ENCODE measurements at regions not wholly inside any gene's neighbourhood (a gene's known extent, or its start where the extent isn't known, plus 50 kb on each side); places are given as distances from the start of the nearest gene placed in this dataset.

GRCh38 chr3:4926892-4927291 lies 52.3 kb upstream of the BHLHE40 start:
- H3K9me3 Mint-ChIP-seq: no peaks in the 10 kb centered on the region
- no peaks in the 10 kb centered on the region for H3K4me1 Mint-ChIP-seq
- TF ChIP-seq ATF3 (CRISPR knock-in tag; conservative IDR thresholded peaks at IDR 0.05): no peak
- TF ChIP-seq ELF4 (CRISPR knock-in tag; IDR thresholded peaks at IDR 0.05; ENCODE audit: low read depth): no peak
- TF ChIP-seq ZNF671 (CRISPR knock-in tag; IDR thresholded peaks at IDR 0.05): no peak
- TF ChIP-seq ATF6 (CRISPR knock-in tag; IDR thresholded peaks at IDR 0.05): no peak
- no peak for TF ChIP-seq JAZF1 (CRISPR knock-in tag; IDR thresholded peaks at IDR 0.05)
- TF ChIP-seq NR3C1 (CRISPR knock-in tag; conservative IDR thresholded peaks at IDR 0.05; ENCODE audit: low read depth): no peak
- TF ChIP-seq TEAD1 (CRISPR knock-in tag; IDR thresholded peaks at IDR 0.05): no peak
- DNase-seq (ENCODE audit: low spot score): no peak
- ATAC-seq: no peak
- no peak overlapping the region for H3K27ac Mint-ChIP-seq
- ChIA-PET CTCF (no interaction called here), POLR2A (no interaction called here)
- H3K27me3 Mint-ChIP-seq (ENCODE audit: low read depth): no peaks in the 10 kb centered on the region
- no peaks in the 10 kb centered on the region for H3K36me3 Mint-ChIP-seq
- no peak overlapping the region for H3K4me3 Mint-ChIP-seq

GRCh38 chr3:4928277-4928789 lies 50.9 kb upstream of the BHLHE40 start:
- CTCF ChIA-PET: interaction anchor here (1.6 to 1.7 kb wide), 2 partner anchors 15 to 48 kb away, joined by 5 read pairs; no protein-coding TSS in a partner anchor
- no peaks in the 10 kb centered on the region for H3K36me3 Mint-ChIP-seq
- H3K9me3 Mint-ChIP-seq: no peaks in the 10 kb centered on the region
- no peaks in the 10 kb centered on the region for H3K27me3 Mint-ChIP-seq (ENCODE audit: low read depth)
- no peak overlapping the region for H3K4me3 Mint-ChIP-seq
- DNase-seq (ENCODE audit: low spot score) (no peak), ATAC-seq (no peak)
- TF ChIP-seq MAX (CRISPR knock-in tag; IDR thresholded peaks at IDR 0.05) (no peak), ZMAT4 (CRISPR knock-in tag; IDR thresholded peaks at IDR 0.05) (no peak), JAZF1 (CRISPR knock-in tag; IDR thresholded peaks at IDR 0.05) (no peak), CREB1 (CRISPR knock-in tag; IDR thresholded peaks at IDR 0.05) (no peak), ZNF281 (CRISPR knock-in tag; IDR thresholded peaks at IDR 0.05) (no peak), GRHL2 (CRISPR knock-in tag; IDR thresholded peaks at IDR 0.05; ENCODE audit: insufficient replicate concordance, severe bottlenecking) (no peak), SOX15 (CRISPR knock-in tag; IDR thresholded peaks at IDR 0.05) (no peak), ZNF423 (CRISPR knock-in tag; IDR thresholded peaks at IDR 0.05) (no peak), NR1H2 (CRISPR knock-in tag; IDR thresholded peaks at IDR 0.05) (no peak)
- POLR2A ChIA-PET: no interaction called here
- H3K27ac Mint-ChIP-seq: no peak overlapping the region
- no peaks in the 10 kb centered on the region for H3K4me1 Mint-ChIP-seq

All from WTC11 (cell line).